ENCODE measurements at regions not wholly inside any gene's neighbourhood (a gene's known extent, or its start where the extent isn't known, plus 50 kb on each side); places are given as distances from the start of the nearest gene placed in this dataset.

DNA sequence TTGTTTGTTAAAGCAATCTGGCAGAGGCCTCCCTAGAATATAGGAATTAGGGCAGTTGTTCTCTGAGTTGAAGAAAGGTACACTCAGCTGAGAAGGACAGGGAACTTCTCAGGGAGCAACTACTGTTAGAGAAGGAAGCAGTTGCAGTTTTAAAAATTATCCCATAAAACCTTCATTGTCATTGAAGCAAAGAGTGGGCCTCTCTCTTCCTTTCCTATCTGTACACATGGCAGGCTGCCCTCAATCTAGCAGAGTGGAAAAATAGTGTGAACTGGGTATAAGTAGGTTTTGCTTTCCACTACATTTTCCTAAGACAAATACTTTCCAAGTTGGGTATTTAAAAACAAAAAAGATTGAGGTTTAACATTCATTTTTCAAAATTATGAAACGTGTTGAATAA lies 236.7 kb upstream of the KLF14 start:
- no peaks in the 10 kb centered on the region for H3K36me3 ChIP-seq (ENCODE audit: control insufficient read depth in 2 of 2, extremely low read depth in 1 of 2, insufficient read depth in 2 of 2, low read length in 2 of 2)
- H3K27me3 ChIP-seq (ENCODE audit: control insufficient read depth, extremely low read depth, insufficient read depth, low read length): no peaks in the 10 kb centered on the region
- no peak overlapping the region for H3K9ac ChIP-seq (ENCODE audit: control insufficient read depth, extremely low read depth, insufficient read depth, low read length)
- H3K9me3 ChIP-seq (ENCODE audit: control insufficient read depth, low read depth, low read length): no peaks in the 10 kb centered on the region
- no peaks in the 10 kb centered on the region for H3K9me1 ChIP-seq (ENCODE audit: control insufficient read depth, extremely low read depth, insufficient read depth, low read length)
- no peaks in the 10 kb centered on the region for H3K4me1 ChIP-seq (ENCODE audit: control insufficient read depth, extremely low read depth, insufficient read depth, low read length)
- H3K4me3 ChIP-seq (ENCODE audit: control insufficient read depth in 2 of 3, extremely low read depth in 1 of 3, insufficient read depth in 2 of 3, low read depth in 1 of 3, low read length in 3 of 3): no peak overlapping the region
- H3K4me2 ChIP-seq (ENCODE audit: control insufficient read depth, extremely low read depth, insufficient read depth, low read depth, low read length): no peak overlapping the region
- no peak for DNase-seq (ENCODE audit: low read depth, low spot score)
- H2AFZ ChIP-seq (ENCODE audit: control insufficient read depth, low read length): no peak overlapping the region
- no peak for FAIRE-seq
- no peaks in the 10 kb centered on the region for H3K79me2 ChIP-seq (ENCODE audit: control insufficient read depth, insufficient read depth, low read length)
- no peak for TF ChIP-seq EZH2 (IDR thresholded peaks at IDR 0.05; ENCODE audit: low read length)
- TF ChIP-seq, protein P1, sequence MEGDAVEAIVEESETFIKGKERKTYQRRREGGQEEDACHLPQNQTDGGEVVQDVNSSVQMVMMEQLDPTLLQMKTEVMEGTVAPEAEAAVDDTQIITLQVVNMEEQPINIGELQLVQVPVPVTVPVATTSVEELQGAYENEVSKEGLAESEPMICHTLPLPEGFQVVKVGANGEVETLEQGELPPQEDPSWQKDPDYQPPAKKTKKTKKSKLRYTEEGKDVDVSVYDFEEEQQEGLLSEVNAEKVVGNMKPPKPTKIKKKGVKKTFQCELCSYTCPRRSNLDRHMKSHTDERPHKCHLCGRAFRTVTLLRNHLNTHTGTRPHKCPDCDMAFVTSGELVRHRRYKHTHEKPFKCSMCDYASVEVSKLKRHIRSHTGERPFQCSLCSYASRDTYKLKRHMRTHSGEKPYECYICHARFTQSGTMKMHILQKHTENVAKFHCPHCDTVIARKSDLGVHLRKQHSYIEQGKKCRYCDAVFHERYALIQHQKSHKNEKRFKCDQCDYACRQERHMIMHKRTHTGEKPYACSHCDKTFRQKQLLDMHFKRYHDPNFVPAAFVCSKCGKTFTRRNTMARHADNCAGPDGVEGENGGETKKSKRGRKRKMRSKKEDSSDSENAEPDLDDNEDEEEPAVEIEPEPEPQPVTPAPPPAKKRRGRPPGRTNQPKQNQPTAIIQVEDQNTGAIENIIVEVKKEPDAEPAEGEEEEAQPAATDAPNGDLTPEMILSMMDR (optimal IDR thresholded peaks at IDR 0.05 in 1 of 3, IDR thresholded peaks at IDR 0.05 in 1 of 3, conservative IDR thresholded peaks at IDR 0.05 in 1 of 3; ENCODE audit: extremely low read depth in 1 of 3, insufficient read depth in 2 of 3, low read length in 3 of 3): no peak
- no peak overlapping the region for H3K27ac ChIP-seq (ENCODE audit: control insufficient read depth, insufficient read depth, low read length)
- dilution Hi-C loops (cut with MboI; ENCODE audit: extremely low pct_ligation_motif_present, low sequenced_read_pairs): no loop called here
- H4K20me1 ChIP-seq (ENCODE audit: control insufficient read depth, extremely low read depth, insufficient read depth, low read length): no peaks in the 10 kb centered on the region

DNA sequence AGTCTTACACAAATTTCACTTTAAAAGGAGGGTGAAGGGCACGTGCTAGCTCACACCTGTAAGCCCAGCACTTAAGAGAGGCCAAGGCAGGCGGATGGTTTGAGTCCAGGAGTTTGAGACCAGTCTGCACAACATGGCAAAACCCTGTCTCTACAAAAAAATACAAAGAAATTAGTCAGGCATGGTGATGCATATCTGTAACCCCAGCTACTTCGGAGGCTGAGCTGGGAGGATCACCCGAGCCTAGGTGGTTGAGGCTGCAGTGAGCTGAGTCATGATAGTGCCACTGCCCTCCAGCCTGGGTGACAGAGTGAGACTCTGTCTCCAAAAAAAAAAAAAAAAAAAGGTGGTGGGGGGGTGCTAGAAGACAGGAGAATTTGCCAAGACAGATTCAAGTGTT lies 237.3 kb upstream of the KLF14 start:
- no peak for DNase-seq (ENCODE audit: low read depth, low spot score)
- no peaks in the 10 kb centered on the region for H3K27me3 ChIP-seq (ENCODE audit: control insufficient read depth, extremely low read depth, insufficient read depth, low read length)
- no peak overlapping the region for H3K27ac ChIP-seq (ENCODE audit: control insufficient read depth, insufficient read depth, low read length)
- no peaks in the 10 kb centered on the region for H3K9me3 ChIP-seq (ENCODE audit: control insufficient read depth, low read depth, low read length)
- H3K4me1 ChIP-seq (ENCODE audit: control insufficient read depth, extremely low read depth, insufficient read depth, low read length): no peaks in the 10 kb centered on the region
- H3K4me3 ChIP-seq (ENCODE audit: control insufficient read depth in 2 of 3, extremely low read depth in 1 of 3, insufficient read depth in 2 of 3, low read depth in 1 of 3, low read length in 3 of 3): no peak overlapping the region
- no peak overlapping the region for H3K4me2 ChIP-seq (ENCODE audit: control insufficient read depth, extremely low read depth, insufficient read depth, low read depth, low read length)
- H3K36me3 ChIP-seq (ENCODE audit: control insufficient read depth in 2 of 2, extremely low read depth in 1 of 2, insufficient read depth in 2 of 2, low read length in 2 of 2): no peaks in the 10 kb centered on the region
- TF ChIP-seq, protein P1 (optimal IDR thresholded peaks at IDR 0.05 in 1 of 3, IDR thresholded peaks at IDR 0.05 in 1 of 3, conservative IDR thresholded peaks at IDR 0.05 in 1 of 3; ENCODE audit: extremely low read depth in 1 of 3, insufficient read depth in 2 of 3, low read length in 3 of 3): no peak
- TF ChIP-seq EZH2 (IDR thresholded peaks at IDR 0.05; ENCODE audit: low read length): no peak
- FAIRE-seq: no peak
- H3K9ac ChIP-seq (ENCODE audit: control insufficient read depth, extremely low read depth, insufficient read depth, low read length): no peak overlapping the region
- H3K9me1 ChIP-seq (ENCODE audit: control insufficient read depth, extremely low read depth, insufficient read depth, low read length): no peaks in the 10 kb centered on the region
- H4K20me1 ChIP-seq (ENCODE audit: control insufficient read depth, extremely low read depth, insufficient read depth, low read length): no peaks in the 10 kb centered on the region
- dilution Hi-C loops (cut with MboI; ENCODE audit: extremely low pct_ligation_motif_present, low sequenced_read_pairs): no loop called here
- H3K79me2 ChIP-seq (ENCODE audit: control insufficient read depth, insufficient read depth, low read length): no peaks in the 10 kb centered on the region
- H2AFZ ChIP-seq (ENCODE audit: control insufficient read depth, low read length): no peak overlapping the region

Data from keratinocyte (primary cell).